ENCODE measurements at regions not wholly inside any gene's neighbourhood (a gene's known extent, or its start where the extent isn't known, plus 50 kb on each side); places are given as distances from the start of the nearest gene placed in this dataset.
"Not testable (repeated sequence)": the region's sequence is repeated elsewhere in the genome, so short reads cannot be mapped to it uniquely, and the experiment has no call there.

- no peak for DNase-seq
These were observed 559.6 kb upstream of the ACO1 start for GRCh38 chr9:31824860-31825259.

GRCh38 chr9:31837211-31837610, 547.2 kb upstream of the ACO1 start:
- DNase-seq, result no peak

- DNase-seq, result no peak
These were observed 545.2 kb upstream of the ACO1 start for GRCh38 chr9:31839273-31839672.

DNA sequence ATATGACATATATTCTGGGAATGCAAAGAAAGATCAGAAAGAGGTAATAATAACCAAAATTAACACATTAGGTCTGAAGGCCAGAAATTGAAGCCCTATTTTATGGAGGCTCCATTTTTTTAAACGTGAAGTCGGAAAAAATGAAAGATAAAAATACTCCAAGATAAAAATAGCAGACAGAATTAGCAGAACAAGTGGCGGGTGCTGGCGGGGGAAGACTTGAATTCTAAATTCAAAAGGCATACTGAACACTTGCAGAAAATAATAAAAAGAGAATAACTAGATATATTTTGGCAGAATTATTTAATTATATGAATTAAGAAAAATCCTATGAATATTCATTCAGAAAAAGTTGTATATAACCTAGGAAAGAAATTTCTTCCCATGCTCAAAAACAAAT, 543.7 kb upstream of the ACO1 start:
- no peak for DNase-seq

DNA sequence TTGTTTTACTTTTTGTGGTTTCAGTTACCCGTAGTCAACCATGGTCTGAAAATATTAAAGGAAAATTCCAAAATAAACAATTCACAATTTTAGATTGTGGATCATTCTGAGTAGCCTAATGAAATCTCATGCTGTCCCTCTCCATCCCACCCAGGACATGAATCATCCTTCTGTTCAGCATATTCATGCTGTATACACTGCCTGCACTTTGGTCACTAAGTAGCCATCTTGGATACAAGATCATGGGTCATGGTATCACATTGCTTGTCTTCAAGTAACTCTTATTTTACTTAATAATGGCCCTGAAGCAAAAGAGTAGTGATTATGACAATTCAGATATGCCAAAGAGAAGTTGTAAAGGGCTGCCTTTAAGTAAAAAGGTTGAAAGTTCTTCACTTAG, 536.5 kb upstream of the ACO1 start:
- no peak for DNase-seq

DNA sequence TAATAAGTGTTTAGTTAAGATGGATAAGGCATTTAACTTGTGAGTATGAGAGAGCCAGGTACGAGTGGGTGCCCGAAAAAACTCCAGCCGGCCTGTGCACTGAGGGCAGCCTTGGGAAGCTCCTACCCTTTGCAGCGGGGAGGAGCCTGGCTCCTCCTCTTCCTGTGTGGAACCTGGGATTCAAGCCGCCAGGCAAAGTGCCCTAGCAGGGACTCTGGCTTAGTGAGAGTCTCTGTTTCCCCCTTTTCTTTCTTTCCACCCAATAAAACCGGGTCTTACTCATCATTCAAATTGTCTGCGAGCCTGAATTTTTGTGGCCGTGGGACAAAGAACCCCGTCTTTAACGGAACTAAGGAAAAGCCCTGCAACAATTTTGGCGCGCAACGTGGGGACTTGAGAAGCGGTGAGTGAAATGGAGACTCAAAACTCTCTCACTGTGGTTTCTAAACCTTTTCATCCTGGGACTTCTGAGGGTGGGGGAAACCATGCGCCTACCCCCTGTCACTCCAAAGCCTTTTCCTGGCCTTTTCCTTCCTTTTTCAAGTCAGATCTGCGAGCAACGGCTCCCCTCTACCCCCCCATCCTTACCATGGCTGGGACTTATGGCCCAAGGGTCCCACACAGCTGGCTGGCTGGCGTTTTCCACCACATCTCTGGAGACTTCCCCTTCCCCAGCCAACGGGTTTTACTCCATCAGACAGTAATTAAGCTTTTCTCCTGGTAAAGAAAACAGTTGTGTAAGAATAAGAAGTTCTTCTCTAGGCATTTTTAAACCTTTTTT, 535.7 kb upstream of the ACO1 start:
- no peak for DNase-seq

DNA sequence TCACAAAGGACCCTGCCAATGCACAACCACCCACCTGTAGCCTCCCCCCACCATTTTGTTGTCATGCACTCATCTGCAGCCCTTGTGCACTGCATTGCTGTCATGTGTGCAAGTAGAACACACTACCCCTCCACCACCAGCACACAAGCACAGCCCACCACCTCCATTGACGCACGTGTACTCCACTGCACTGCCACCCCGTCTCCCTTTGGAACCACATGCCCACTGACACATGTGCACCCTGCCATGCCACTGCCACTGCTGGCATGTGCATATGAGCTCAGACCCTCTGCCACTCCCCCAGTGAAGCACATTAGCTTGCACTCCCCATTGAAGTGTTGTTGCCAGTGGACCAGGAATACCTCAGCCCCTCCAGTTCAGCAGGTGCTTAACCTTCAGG, 530.3 kb upstream of the ACO1 start:
- no peak for DNase-seq

DNA sequence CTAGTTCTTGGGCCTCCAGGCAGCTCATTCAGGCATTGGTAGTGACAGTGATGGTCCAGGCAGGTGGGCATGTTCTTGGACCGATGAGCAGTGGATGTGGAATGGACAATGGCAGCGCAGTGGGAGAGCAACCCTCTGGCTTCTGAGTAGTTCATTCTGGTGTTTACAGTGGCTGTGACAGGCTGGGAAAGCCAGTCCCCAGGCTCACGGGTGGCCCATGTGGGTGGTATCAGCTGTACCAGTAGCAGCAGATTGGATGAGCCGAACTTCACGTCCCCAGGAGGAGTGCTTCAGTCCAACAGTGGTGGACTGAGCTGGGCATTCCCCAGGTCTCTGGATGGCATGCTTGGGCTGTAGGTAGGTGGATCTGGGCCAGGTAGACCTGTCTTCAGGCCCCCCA, 515.6 kb upstream of the ACO1 start:
- no peak for DNase-seq

- DNase-seq, result no peak
These were observed 514.2 kb upstream of the ACO1 start for GRCh38 chr9:31870276-31870675.

- DNase-seq, result no peak
These were observed 510.7 kb upstream of the ACO1 start for GRCh38 chr9:31873722-31874121.

GRCh38 chr9:31894008-31894407, 490.4 kb upstream of the ACO1 start:
- DNase-seq, result no peak

- no peak for DNase-seq
These were observed 476.1 kb upstream of the ACO1 start for GRCh38 chr9:31908158-31908890.

- DNase-seq, result no peak
These were observed 475.5 kb upstream of the ACO1 start for GRCh38 chr9:31908891-31909480.

DNA sequence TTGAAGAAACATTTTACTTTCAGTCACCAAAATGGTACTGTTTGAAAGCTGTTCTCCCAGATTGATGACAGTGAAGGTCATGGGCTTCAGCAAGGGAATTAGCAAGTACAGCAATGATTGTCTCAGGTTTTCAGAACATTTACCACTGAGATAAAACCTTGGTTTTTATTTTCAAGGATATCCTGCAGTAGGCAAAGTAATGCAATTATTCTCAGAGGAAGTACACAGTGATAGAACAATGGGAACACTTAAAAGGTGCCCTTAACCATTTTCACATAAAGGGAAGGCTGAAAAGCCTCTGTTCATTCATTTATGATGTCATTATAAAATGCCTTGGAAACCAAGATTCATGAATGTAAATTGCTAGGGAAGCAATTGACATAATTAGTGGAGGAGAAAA, 471.8 kb upstream of the ACO1 start:
- DNase-seq, result no peak

- no peak for DNase-seq
These were observed 467.7 kb upstream of the ACO1 start for GRCh38 chr9:31916591-31917241.

GRCh38 chr9:31937737-31938136, 446.7 kb upstream of the ACO1 start:
- not testable (repeated sequence) for DNase-seq

DNA sequence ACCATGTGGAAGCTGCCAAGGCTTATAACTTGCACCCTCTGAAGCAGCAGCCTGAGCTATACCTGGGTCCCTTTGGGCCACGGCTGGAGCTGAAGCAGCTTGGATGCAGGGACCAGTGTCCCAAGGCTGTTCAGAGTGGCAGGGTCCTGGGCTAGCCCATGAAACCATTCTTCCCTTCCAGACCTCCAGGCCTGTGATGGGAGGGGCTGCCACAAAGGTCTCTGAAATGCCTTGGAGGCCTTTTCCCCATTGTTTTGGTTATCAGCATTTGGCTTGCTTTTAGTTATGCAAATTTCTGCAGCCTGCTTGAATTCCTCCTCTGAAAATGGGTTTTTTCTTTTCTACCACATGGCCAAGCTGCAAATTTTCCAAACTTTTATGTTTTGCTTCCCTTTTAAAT, 433.7 kb upstream of the ACO1 start:
- no peak for DNase-seq

- no peak for DNase-seq
These were observed 425.9 kb upstream of the ACO1 start for GRCh38 chr9:31958572-31958971.

- DNase-seq, result no peak
These were observed 414.9 kb upstream of the ACO1 start for GRCh38 chr9:31969552-31969951.

- DNase-seq, result no peak
These were observed 400.5 kb upstream of the ACO1 start for GRCh38 chr9:31983895-31984294.

DNA sequence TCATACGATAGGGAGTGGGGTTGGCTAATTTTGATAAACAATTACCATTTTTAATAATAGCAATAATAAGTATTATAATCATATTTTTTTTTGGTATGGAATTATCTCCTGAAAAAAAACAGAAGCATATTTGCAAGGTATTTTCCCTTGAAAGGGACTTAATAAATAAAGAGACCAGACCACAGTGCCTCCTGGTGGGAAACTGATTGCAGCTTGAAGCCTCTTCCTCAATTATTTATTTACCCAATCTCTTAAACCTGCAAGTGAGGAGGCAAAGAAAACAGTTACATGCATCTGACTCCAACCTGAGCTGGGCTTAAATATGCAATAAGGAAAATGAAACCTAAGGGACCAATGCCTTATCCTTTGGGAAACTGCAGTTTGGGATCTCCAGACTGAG, 388.1 kb upstream of the ACO1 start:
- DNase-seq, result no peak

- DNase-seq, result no peak
These were observed 379.9 kb upstream of the ACO1 start for GRCh38 chr9:32004431-32005076.

DNA sequence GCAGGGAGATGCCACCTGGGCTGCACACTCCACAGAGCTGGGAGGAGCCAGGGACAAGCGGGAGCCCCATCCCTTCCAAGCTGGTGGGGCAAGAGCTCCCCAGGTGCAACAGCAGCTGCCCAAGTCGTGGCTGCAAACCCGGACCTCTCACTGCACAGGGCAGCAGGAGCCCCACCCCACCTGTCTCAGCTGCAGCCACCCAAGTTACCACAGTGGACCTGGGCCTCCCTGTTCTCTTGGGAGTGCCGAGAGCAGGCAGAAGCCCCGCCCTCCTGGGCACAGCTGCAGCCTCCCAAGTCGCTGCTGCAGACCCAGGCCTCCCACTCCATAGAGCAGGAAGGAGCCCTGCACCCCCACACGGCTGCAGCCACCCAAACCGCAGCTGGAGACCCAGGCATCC, 374.1 kb upstream of the ACO1 start:
- no peak for DNase-seq
